Caco-2 (cell line): ENCODE measurements at regions not wholly inside any gene's neighbourhood (a gene's known extent, or its start where the extent isn't known, plus 50 kb on each side); places are given as distances from the start of the nearest gene placed in this dataset.

ENCODE experiments used
- BruUV-seq: library from RNA; stranded (reverse); fragments of 400-500 nt; replicated peaks from 2 replicates; lab custom pipeline; 2021; lab: Mats Ljungman, UMichigan
- CTCF ChIA-PET: fragments of 300-600 bp; sonication (Branson Sonifier 250); formaldehyde crosslinking; loops from one replicate; lab custom pipeline; 2022; ENCODE audit warnings: antibody characterized with exemption; lab: Charles Lee
- POLR2A ChIA-PET: fragments of 300-600 bp; sonication (Branson Sonifier 250); formaldehyde crosslinking; loops from one replicate; lab custom pipeline; 2022; ENCODE audit warnings: antibody characterized with exemption; lab: Charles Lee
- DNase-seq, 2 experiments: peaks; one replicate each; pipeline versions ENCODE4 v3.0.0 to v3.0.0-alpha.2; 2020 to 2022
- H3K27me3 ChIP-seq: replicated peaks from 2 replicates; pipeline ENCODE4 v1.6.0; 2011; ENCODE audit warnings: low read length; ENCODE audit not compliant: control insufficient read depth, insufficient read depth
- H3K36me3 ChIP-seq: 2 replicates; pipeline ENCODE4 v1.5.1; 2011; ENCODE audit warnings: low read length; ENCODE audit not compliant: control insufficient read depth, insufficient read depth
- H3K4me1 ChIP-seq: fragments of 250-450 bp; sonication (Bioruptor Pico); 2 replicates; pipeline ENCODE4 v1.5.1; 2020; ENCODE audit warnings: mild to moderate bottlenecking
- H3K4me3 ChIP-seq: 2 replicates; pipeline ENCODE4 v1.5.1; 2011; ENCODE audit warnings: low read depth, mild to moderate bottlenecking, control low read depth, low read length
- H3K9me3 ChIP-seq: fragments of 250-450 bp; sonication (Bioruptor Pico); 2 replicates; pipeline ENCODE4 v1.5.1; 2020; ENCODE audit warnings: mild to moderate bottlenecking, moderate library complexity
- H3K27ac Mint-ChIP-seq: one replicate; pipeline ENCODE4 v1.8.0; 2022; ENCODE audit warnings: mixed read lengths; ENCODE audit not compliant: unreplicated experiment
- H3K27me3 Mint-ChIP-seq: one replicate; pipeline ENCODE4 v1.8.0; 2022; ENCODE audit warnings: mixed read lengths; ENCODE audit not compliant: insufficient read depth, unreplicated experiment
- H3K36me3 Mint-ChIP-seq: one replicate; pipeline ENCODE4 v1.8.0; 2022; ENCODE audit warnings: mild to moderate bottlenecking, mixed read lengths; ENCODE audit not compliant: insufficient read depth, unreplicated experiment
- H3K4me1 Mint-ChIP-seq: one replicate; pipeline ENCODE4 v1.8.0; 2022; ENCODE audit warnings: low read depth, mixed read lengths; ENCODE audit not compliant: unreplicated experiment
- H3K4me3 Mint-ChIP-seq: one replicate; pipeline ENCODE4 v1.8.0; 2022; ENCODE audit warnings: mild to moderate bottlenecking, moderate library complexity, mixed read lengths; ENCODE audit not compliant: unreplicated experiment
- H3K9me3 Mint-ChIP-seq: one replicate; pipeline ENCODE4 v1.8.0; 2022; ENCODE audit warnings: mixed read lengths; ENCODE audit not compliant: unreplicated experiment
- intact Hi-C: fragments of 100-400 bp; cut with micrococcal nuclease; formaldehyde crosslinking; loops from one replicate; pipeline ENCODE4 v1.10.0; 2022; ENCODE audit not compliant: unreplicated experiment
- TF ChIP-seq, protein P1 (sequence below), 2 experiments: fragments of 200-600 bp in 1 of 2; IDR thresholded peaks; 1 replicate in 1 of 2; 2 replicates in 1 of 2; pipeline versions ENCODE4 v1.5.1 to v1.8.0; 2011 to 2022; ENCODE audit warnings: antibody characterized with exemption in 1 of 2, control low read depth in 1 of 2, inconsistent platforms in 1 of 2, low read depth in 1 of 2, low read length in 1 of 2, mild to moderate bottlenecking in 1 of 2, moderate library complexity in 1 of 2; ENCODE audit not compliant: insufficient read depth in 1 of 2, severe bottlenecking in 1 of 2, unreplicated experiment in 1 of 2

DNA sequence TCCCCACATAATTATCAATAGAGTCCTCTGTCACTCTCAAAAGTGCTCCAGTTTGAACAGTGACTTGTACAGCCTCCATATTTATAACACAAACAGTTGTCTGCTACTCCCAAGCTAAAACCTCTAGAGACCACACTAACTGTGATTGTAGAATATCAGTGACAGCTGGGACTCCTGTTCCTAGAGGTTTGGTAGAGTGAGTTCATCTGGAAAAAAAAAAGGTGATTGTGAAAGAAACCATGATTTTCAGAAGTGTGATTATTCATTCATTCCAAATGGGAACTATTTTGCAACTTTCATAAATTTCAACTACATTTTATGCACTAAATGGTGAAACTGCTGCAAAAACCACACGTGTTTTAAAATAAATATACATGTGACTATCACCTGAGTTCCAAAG, 128.0 kb upstream of the PLXNC1 start:
- H3K4me3 Mint-ChIP-seq, result no peak overlapping the region
- DNase-seq, result no peak
- ChIA-PET POLR2A (no interaction called here), CTCF (no interaction called here)
- no peaks in the 10 kb centered on the region for H3K27me3 ChIP-seq
- H3K36me3 ChIP-seq, result no peaks in the 10 kb centered on the region
- H3K36me3 Mint-ChIP-seq, result no peaks in the 10 kb centered on the region
- H3K9me3 Mint-ChIP-seq, result peaks cover 68% of the 10 kb centered on the region
- H3K27me3 Mint-ChIP-seq, result peaks cover 2% of the 10 kb centered on the region
- H3K27ac Mint-ChIP-seq, result no peak overlapping the region
- no TSS peak for BruUV-seq
- H3K9me3 ChIP-seq, result peaks cover 35% of the 10 kb centered on the region
- no peaks in the 10 kb centered on the region for H3K4me1 ChIP-seq
- H3K4me1 Mint-ChIP-seq, result no peaks in the 10 kb centered on the region
- no peak overlapping the region for H3K4me3 ChIP-seq
- intact Hi-C loops, result no loop called here
- TF ChIP-seq, protein P1, sequence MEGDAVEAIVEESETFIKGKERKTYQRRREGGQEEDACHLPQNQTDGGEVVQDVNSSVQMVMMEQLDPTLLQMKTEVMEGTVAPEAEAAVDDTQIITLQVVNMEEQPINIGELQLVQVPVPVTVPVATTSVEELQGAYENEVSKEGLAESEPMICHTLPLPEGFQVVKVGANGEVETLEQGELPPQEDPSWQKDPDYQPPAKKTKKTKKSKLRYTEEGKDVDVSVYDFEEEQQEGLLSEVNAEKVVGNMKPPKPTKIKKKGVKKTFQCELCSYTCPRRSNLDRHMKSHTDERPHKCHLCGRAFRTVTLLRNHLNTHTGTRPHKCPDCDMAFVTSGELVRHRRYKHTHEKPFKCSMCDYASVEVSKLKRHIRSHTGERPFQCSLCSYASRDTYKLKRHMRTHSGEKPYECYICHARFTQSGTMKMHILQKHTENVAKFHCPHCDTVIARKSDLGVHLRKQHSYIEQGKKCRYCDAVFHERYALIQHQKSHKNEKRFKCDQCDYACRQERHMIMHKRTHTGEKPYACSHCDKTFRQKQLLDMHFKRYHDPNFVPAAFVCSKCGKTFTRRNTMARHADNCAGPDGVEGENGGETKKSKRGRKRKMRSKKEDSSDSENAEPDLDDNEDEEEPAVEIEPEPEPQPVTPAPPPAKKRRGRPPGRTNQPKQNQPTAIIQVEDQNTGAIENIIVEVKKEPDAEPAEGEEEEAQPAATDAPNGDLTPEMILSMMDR (IDR thresholded peaks at IDR 0.05; ENCODE audit: insufficient read depth in 1 of 2, low read depth in 1 of 2, low read length in 1 of 2, severe bottlenecking in 1 of 2, unreplicated experiment in 1 of 2), result no peak

DNA sequence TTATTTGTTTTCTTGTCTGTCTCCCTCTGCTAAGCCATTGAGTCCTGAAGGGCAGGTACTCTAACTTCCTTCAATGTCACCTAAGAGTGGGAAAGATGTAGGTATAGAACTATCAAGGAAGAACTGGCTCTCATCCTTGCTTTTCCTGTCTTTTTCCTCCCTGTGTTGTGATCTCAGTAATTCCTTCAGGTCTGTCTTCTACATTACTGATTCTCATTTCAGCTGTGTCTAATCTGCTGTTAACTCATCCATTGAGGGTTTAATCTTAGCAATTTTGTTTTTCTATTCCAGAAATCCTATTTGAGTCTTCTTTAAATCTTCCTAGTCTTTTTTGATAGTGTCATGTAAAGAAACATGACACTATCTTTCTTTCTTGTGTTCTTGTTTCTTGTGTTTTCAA, 124.5 kb upstream of the PLXNC1 start:
- H3K9me3 ChIP-seq, result peaks cover 14% of the 10 kb centered on the region
- H3K36me3 Mint-ChIP-seq, result no peaks in the 10 kb centered on the region
- no peak for DNase-seq
- no peak overlapping the region for H3K4me3 Mint-ChIP-seq
- BruUV-seq, result no TSS peak
- no peaks in the 10 kb centered on the region for H3K4me1 Mint-ChIP-seq
- H3K36me3 ChIP-seq, result no peaks in the 10 kb centered on the region
- POLR2A ChIA-PET, result no interaction called here
- TF ChIP-seq, protein P1 (IDR thresholded peaks at IDR 0.05; ENCODE audit: insufficient read depth in 1 of 2, low read depth in 1 of 2, low read length in 1 of 2, severe bottlenecking in 1 of 2, unreplicated experiment in 1 of 2), result no peak
- no peak overlapping the region for H3K4me3 ChIP-seq
- peaks cover 5% of the 10 kb centered on the region for H3K27me3 Mint-ChIP-seq
- intact Hi-C loops, result no loop called here
- peaks cover 39% of the 10 kb centered on the region for H3K9me3 Mint-ChIP-seq
- H3K27ac Mint-ChIP-seq, result no peak overlapping the region
- H3K4me1 ChIP-seq, result no peaks in the 10 kb centered on the region
- CTCF ChIA-PET, result no interaction called here
- H3K27me3 ChIP-seq, result no peaks in the 10 kb centered on the region

DNA sequence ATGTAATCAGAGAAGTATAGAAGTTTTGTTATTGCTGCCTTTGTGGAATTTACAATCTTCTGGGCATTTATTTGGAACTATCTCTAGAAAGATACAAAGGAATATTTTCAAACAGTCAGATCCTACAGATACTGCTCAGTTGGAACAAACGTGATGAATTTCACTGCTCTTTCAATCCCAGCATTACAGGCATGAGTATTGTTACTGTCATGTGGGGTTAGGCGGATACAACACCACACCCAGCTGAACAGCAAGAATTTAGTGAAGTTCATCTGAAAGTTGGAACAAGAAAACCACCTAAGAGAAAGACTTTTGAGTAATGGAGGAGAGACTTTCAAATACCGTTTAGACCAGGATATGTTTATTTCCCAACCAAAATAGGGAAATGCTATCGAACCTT, 123.3 kb upstream of the PLXNC1 start:
- ChIA-PET CTCF (no interaction called here), POLR2A (no interaction called here)
- H3K27ac Mint-ChIP-seq, result no peak overlapping the region
- TF ChIP-seq, protein P1 (IDR thresholded peaks at IDR 0.05; ENCODE audit: insufficient read depth in 1 of 2, low read depth in 1 of 2, low read length in 1 of 2, severe bottlenecking in 1 of 2, unreplicated experiment in 1 of 2), result no peak
- peaks cover 33% of the 10 kb centered on the region for H3K9me3 Mint-ChIP-seq
- H3K36me3 Mint-ChIP-seq, result no peaks in the 10 kb centered on the region
- no peak for DNase-seq
- Histone ChIP-seq H3K4me1 (no peaks in the 10 kb centered on the region), H3K4me3 (no peak overlapping the region), H3K36me3 (no peaks in the 10 kb centered on the region), H3K27me3 (no peaks in the 10 kb centered on the region), H3K9me3 (peaks cover 14% of the 10 kb centered on the region)
- H3K4me1 Mint-ChIP-seq, result no peaks in the 10 kb centered on the region
- intact Hi-C loops, result no loop called here
- peaks cover 9% of the 10 kb centered on the region for H3K27me3 Mint-ChIP-seq
- H3K4me3 Mint-ChIP-seq, result no peak overlapping the region
- BruUV-seq, result no TSS peak
